ENCODE measurements at regions not wholly inside any gene's neighbourhood (a gene's known extent, or its start where the extent isn't known, plus 50 kb on each side); places are given as distances from the start of the nearest gene placed in this dataset.

GRCh38 chr19:33890569-33890968 lies 93.9 kb downstream of the KCTD15 start:
- no peak for DNase-seq
- Histone ChIP-seq H3K4me2 (ENCODE audit: low read length, poor library complexity, severe bottlenecking) (no peak overlapping the region), H3K23ac (ENCODE audit: low read length in 2 of 2) (no peak overlapping the region), H2BK12ac (ENCODE audit: low read length in 2 of 2) (no peak overlapping the region), H3K18ac (ENCODE audit: low read depth in 1 of 2, low read length in 2 of 2) (no peak overlapping the region), H2BK120ac (ENCODE audit: low read depth, low read length) (no peak overlapping the region), H4K91ac (ENCODE audit: low read length) (no peak overlapping the region), H2AFZ (ENCODE audit: low read depth, low read length) (no peak overlapping the region), H4K8ac (ENCODE audit: low read length) (no peak overlapping the region), H3K9me3 (ENCODE audit: control insufficient read depth, low read length) (no peaks in the 10 kb centered on the region), H2AK5ac (ENCODE audit: low read length, severe bottlenecking) (no peak overlapping the region), H3K4ac (ENCODE audit: low read depth in 1 of 2, low read length in 2 of 2) (no peak overlapping the region), H3K79me1 (replicated peaks; ENCODE audit: low read length, poor library complexity, severe bottlenecking) (no peaks in the 10 kb centered on the region), H3K4me1 (ENCODE audit: control insufficient read depth, insufficient read depth, low read depth, low read length) (no peaks in the 10 kb centered on the region), H3K27me3 (ENCODE audit: control insufficient read depth in 1 of 2, insufficient read depth in 1 of 2, low read length in 2 of 2) (peaks cover 4 to 7% of the 10 kb centered on the region in 2 experiments), H2BK15ac (ENCODE audit: low read depth, poor library complexity, severe bottlenecking) (no peak overlapping the region), H3K9ac (ENCODE audit: low read length) (no peak overlapping the region), H3K27ac (ENCODE audit: low read length, poor library complexity, severe bottlenecking) (no peak overlapping the region), H2BK5ac (ENCODE audit: low read depth, low read length, poor library complexity, severe bottlenecking) (no peak overlapping the region), H3K4me3 (ENCODE audit: insufficient read depth in 1 of 2, low read depth in 1 of 2, low read length in 2 of 2) (no peak overlapping the region), H3K14ac (ENCODE audit: low read length in 2 of 2) (no peak overlapping the region), H3K36me3 (ENCODE audit: control insufficient read depth in 1 of 2, insufficient read depth in 2 of 2, low read depth in 1 of 2, low read length in 2 of 2) (no peaks in the 10 kb centered on the region)
- 59% methylated on average over 2 of the region's 2 CpGs for WGBS

DNA sequence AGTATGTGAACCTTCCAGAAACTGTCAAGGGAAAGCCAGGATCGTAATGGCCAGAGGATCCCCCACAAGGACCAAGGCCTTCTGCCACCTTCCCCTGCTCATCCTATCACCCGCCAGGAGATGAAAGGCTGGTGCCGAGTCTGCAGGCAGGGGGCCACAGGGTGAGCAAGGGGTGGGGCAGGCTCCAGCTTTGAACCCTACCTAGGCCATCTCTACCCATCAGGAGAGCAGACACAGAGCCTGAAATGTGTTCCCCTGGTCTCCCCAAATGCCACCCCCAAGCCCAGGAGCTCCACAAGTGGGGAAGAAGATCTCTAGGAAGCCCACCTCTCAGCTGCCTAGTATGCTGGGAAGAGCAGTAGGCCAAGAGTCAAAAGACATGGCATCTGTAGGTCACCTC lies 95.1 kb downstream of the KCTD15 start:
- Histone ChIP-seq H3K9ac (ENCODE audit: low read length) (no peak overlapping the region), H3K23ac (ENCODE audit: low read length in 2 of 2) (no peak overlapping the region), H3K9me3 (ENCODE audit: control insufficient read depth, low read length) (no peaks in the 10 kb centered on the region), H3K27me3 (ENCODE audit: control insufficient read depth in 1 of 2, insufficient read depth in 1 of 2, low read length in 2 of 2) (peaks cover 4 to 7% of the 10 kb centered on the region in 2 experiments), H3K4me1 (ENCODE audit: control insufficient read depth, insufficient read depth, low read depth, low read length) (no peaks in the 10 kb centered on the region), H2AK5ac (ENCODE audit: low read length, severe bottlenecking) (no peak overlapping the region), H3K4ac (ENCODE audit: low read depth in 1 of 2, low read length in 2 of 2) (no peak overlapping the region), H2BK15ac (ENCODE audit: low read depth, poor library complexity, severe bottlenecking) (no peak overlapping the region), H4K8ac (ENCODE audit: low read length) (no peak overlapping the region), H3K27ac (ENCODE audit: low read length, poor library complexity, severe bottlenecking) (no peak overlapping the region), H3K36me3 (ENCODE audit: control insufficient read depth in 1 of 2, insufficient read depth in 2 of 2, low read depth in 1 of 2, low read length in 2 of 2) (no peaks in the 10 kb centered on the region), H4K91ac (ENCODE audit: low read length) (no peak overlapping the region), H3K79me1 (replicated peaks; ENCODE audit: low read length, poor library complexity, severe bottlenecking) (no peaks in the 10 kb centered on the region), H3K14ac (ENCODE audit: low read length in 2 of 2) (no peak overlapping the region), H3K4me3 (ENCODE audit: insufficient read depth in 1 of 2, low read depth in 1 of 2, low read length in 2 of 2) (no peak overlapping the region), H3K18ac (ENCODE audit: low read depth in 1 of 2, low read length in 2 of 2) (no peak overlapping the region), H2BK5ac (ENCODE audit: low read depth, low read length, poor library complexity, severe bottlenecking) (no peak overlapping the region), H2AFZ (ENCODE audit: low read depth, low read length) (no peak overlapping the region), H2BK12ac (ENCODE audit: low read length in 2 of 2) (no peak overlapping the region), H3K4me2 (ENCODE audit: low read length, poor library complexity, severe bottlenecking) (no peak overlapping the region), H2BK120ac (ENCODE audit: low read depth, low read length) (no peak overlapping the region)
- WGBS, result 80% methylated on average over 3 of the region's 3 CpGs
- no peak for DNase-seq

DNA sequence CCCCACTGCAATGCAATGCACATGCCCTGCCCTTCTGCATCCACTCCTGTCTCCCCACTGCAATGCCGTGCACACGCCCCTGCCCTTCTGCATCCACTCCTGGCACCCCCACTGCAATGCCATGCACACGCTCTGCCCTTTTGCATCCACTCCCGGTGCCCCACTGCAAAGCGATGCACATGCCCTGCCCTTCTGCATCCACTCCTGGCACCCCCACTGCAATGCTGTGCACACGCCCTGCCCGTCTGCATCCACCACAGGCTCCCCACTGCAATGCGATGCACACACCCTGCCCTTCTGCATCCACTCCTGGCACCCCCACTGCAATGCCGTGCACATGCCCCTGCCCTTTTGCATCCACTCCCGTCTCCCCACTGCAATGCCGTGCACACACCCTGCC lies 98.1 kb downstream of the KCTD15 start:
- no peak overlapping the region for H2BK120ac ChIP-seq (ENCODE audit: low read depth, low read length)
- H2AFZ ChIP-seq (ENCODE audit: low read depth, low read length), result no peak overlapping the region
- no peak overlapping the region for H3K27ac ChIP-seq (ENCODE audit: low read length, poor library complexity, severe bottlenecking)
- H3K9me3 ChIP-seq (ENCODE audit: control insufficient read depth, low read length), result peaks cover 19% of the 10 kb centered on the region
- H3K4ac ChIP-seq (ENCODE audit: low read depth in 1 of 2, low read length in 2 of 2), result no peak overlapping the region
- H4K91ac ChIP-seq (ENCODE audit: low read length), result peak overlapping the region; percentile 7
- no peak overlapping the region for H3K4me2 ChIP-seq (ENCODE audit: low read length, poor library complexity, severe bottlenecking)
- no peak overlapping the region for H2BK5ac ChIP-seq (ENCODE audit: low read depth, low read length, poor library complexity, severe bottlenecking)
- no peak overlapping the region for H3K9ac ChIP-seq (ENCODE audit: low read length)
- H4K8ac ChIP-seq (ENCODE audit: low read length), result no peak overlapping the region
- H3K4me3 ChIP-seq (ENCODE audit: insufficient read depth in 1 of 2, low read depth in 1 of 2, low read length in 2 of 2), result no peak overlapping the region
- H3K27me3 ChIP-seq (ENCODE audit: control insufficient read depth in 1 of 2, insufficient read depth in 1 of 2, low read length in 2 of 2), result peaks cover 0 to 4% of the 10 kb centered on the region in 2 experiments
- no peak overlapping the region for H3K14ac ChIP-seq (ENCODE audit: low read length in 2 of 2)
- no peaks in the 10 kb centered on the region for H3K79me1 ChIP-seq (replicated peaks; ENCODE audit: low read length, poor library complexity, severe bottlenecking)
- no peak overlapping the region for H2AK5ac ChIP-seq (ENCODE audit: low read length, severe bottlenecking)
- no peaks in the 10 kb centered on the region for H3K36me3 ChIP-seq (ENCODE audit: control insufficient read depth in 1 of 2, insufficient read depth in 2 of 2, low read depth in 1 of 2, low read length in 2 of 2)
- no peak for DNase-seq
- H3K4me1 ChIP-seq (ENCODE audit: control insufficient read depth, insufficient read depth, low read depth, low read length), result no peaks in the 10 kb centered on the region
- H3K23ac ChIP-seq (ENCODE audit: low read length in 2 of 2), result no peak overlapping the region
- no peak overlapping the region for H2BK15ac ChIP-seq (ENCODE audit: low read depth, poor library complexity, severe bottlenecking)
- no peak overlapping the region for H2BK12ac ChIP-seq (ENCODE audit: low read length in 2 of 2)
- 74% methylated on average over 11 of the region's 11 CpGs for WGBS
- H3K18ac ChIP-seq (ENCODE audit: low read depth in 1 of 2, low read length in 2 of 2), result no peak overlapping the region

DNA sequence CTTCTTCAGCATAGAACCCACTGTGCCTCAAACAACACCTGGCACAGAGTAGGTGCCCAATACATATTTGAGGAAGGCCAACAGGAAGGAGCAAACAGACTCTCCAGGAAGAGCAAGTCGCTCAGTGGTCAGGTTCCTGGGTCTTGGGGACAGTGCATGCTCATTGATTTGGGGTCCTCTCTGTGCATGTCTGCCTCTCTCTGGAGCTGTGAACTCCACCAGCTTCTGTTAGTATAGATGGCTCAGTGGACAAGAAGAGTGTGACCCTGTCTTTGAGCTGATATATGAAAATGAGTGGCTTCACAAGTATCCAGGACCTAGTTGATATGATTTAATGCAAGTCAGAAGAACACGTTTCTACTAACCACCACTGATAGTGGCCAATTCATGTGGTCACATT lies 98.7 kb downstream of the KCTD15 start:
- no peak overlapping the region for H3K9ac ChIP-seq (ENCODE audit: low read length)
- no peak overlapping the region for H3K4ac ChIP-seq (ENCODE audit: low read depth in 1 of 2, low read length in 2 of 2)
- no peak overlapping the region for H2BK120ac ChIP-seq (ENCODE audit: low read depth, low read length)
- no peaks in the 10 kb centered on the region for H3K36me3 ChIP-seq (ENCODE audit: control insufficient read depth in 1 of 2, insufficient read depth in 2 of 2, low read depth in 1 of 2, low read length in 2 of 2)
- no peak overlapping the region for H2BK15ac ChIP-seq (ENCODE audit: low read depth, poor library complexity, severe bottlenecking)
- no peak overlapping the region for H2BK12ac ChIP-seq (ENCODE audit: low read length in 2 of 2)
- H3K4me2 ChIP-seq (ENCODE audit: low read length, poor library complexity, severe bottlenecking), result no peak overlapping the region
- H3K18ac ChIP-seq (ENCODE audit: low read depth in 1 of 2, low read length in 2 of 2), result no peak overlapping the region
- DNase-seq, result no peak
- peaks cover 20% of the 10 kb centered on the region for H3K9me3 ChIP-seq (ENCODE audit: control insufficient read depth, low read length)
- H3K27ac ChIP-seq (ENCODE audit: low read length, poor library complexity, severe bottlenecking), result no peak overlapping the region
- H4K91ac ChIP-seq (ENCODE audit: low read length), result no peak overlapping the region
- no peaks in the 10 kb centered on the region for H3K4me1 ChIP-seq (ENCODE audit: control insufficient read depth, insufficient read depth, low read depth, low read length)
- WGBS, result 77% methylated on average over 2 of the region's 2 CpGs
- H3K4me3 ChIP-seq (ENCODE audit: insufficient read depth in 1 of 2, low read depth in 1 of 2, low read length in 2 of 2), result no peak overlapping the region
- H3K79me1 ChIP-seq (replicated peaks; ENCODE audit: low read length, poor library complexity, severe bottlenecking), result no peaks in the 10 kb centered on the region
- H2AFZ ChIP-seq (ENCODE audit: low read depth, low read length), result no peak overlapping the region
- peaks cover 0 to 4% of the 10 kb centered on the region in 2 experiments for H3K27me3 ChIP-seq (ENCODE audit: control insufficient read depth in 1 of 2, insufficient read depth in 1 of 2, low read length in 2 of 2)
- H2BK5ac ChIP-seq (ENCODE audit: low read depth, low read length, poor library complexity, severe bottlenecking), result no peak overlapping the region
- no peak overlapping the region for H3K14ac ChIP-seq (ENCODE audit: low read length in 2 of 2)
- H2AK5ac ChIP-seq (ENCODE audit: low read length, severe bottlenecking), result no peak overlapping the region
- no peak overlapping the region for H3K23ac ChIP-seq (ENCODE audit: low read length in 2 of 2)
- H4K8ac ChIP-seq (ENCODE audit: low read length), result no peak overlapping the region

Data from mesenchymal stem cell (in vitro differentiated cells and primary cell).